Thyroid gland (tissue), 4 donors: ENCODE measurements at regions not wholly inside any gene's neighbourhood (a gene's known extent, or its start where the extent isn't known, plus 50 kb on each side); places are given as distances from the start of the nearest gene placed in this dataset.

Experiments
- DNase-seq, 2 donors: peaks; one replicate each; pipeline ENCODE4 v3.0.0-alpha.2; 2019
- H3K27ac ChIP-seq, 3 donors: fragments of 200-600 bp; sonication (generic); 1 replicate in 2 of 3; 2 replicates in 1 of 3; pipeline ENCODE4 v1.5.1; 2016 to 2019; ENCODE audit warnings: mild to moderate bottlenecking in 1 of 3, moderate library complexity in 1 of 3
- H3K27me3 ChIP-seq: fragments of 200-600 bp; sonication (generic); one replicate; pipeline ENCODE4 v1.5.1; 2019
- H3K36me3 ChIP-seq, 2 donors: fragments of 200-600 bp; sonication (generic); one replicate each; pipeline ENCODE4 v1.5.1; 2016 to 2019
- H3K4me1 ChIP-seq, 2 donors: fragments of 200-600 bp; sonication (generic); one replicate each; pipeline ENCODE4 v1.5.1; 2017 to 2019
- H3K4me3 ChIP-seq, 3 donors: fragments of 200-600 bp; sonication (generic); replicated peaks in 1 of 3; 1 replicate in 2 of 3; 2 replicates in 1 of 3; pipeline ENCODE4 v1.5.1; 2016; ENCODE audit warnings: mild to moderate bottlenecking in 1 of 3
- H3K9me3 ChIP-seq: fragments of 200-600 bp; sonication (generic); one replicate; pipeline ENCODE4 v1.5.1; 2017
- CTCF ChIP-seq, 6 experiments: fragments of 200-600 bp in 3 of 6; fragments of 450-650 bp in 3 of 6; sonication (generic) in 3 of 6; IDR thresholded peaks; one replicate each; pipeline ENCODE4 v1.5.1; 2016 to 2019; ENCODE audit warnings: antibody characterized with exemption in 6 of 6, mild to moderate bottlenecking in 2 of 6, inconsistent platforms in 1 of 6, moderate library complexity in 1 of 6
- POLR2A ChIP-seq, 2 donors: fragments of 450-650 bp; IDR thresholded peaks; one replicate each; pipeline ENCODE4 v1.6.1; 2017; ENCODE audit warnings: antibody characterized with exemption in 2 of 2, mild to moderate bottlenecking in 2 of 2, moderate library complexity in 1 of 2
- WGBS, 2 donors: methylation state at CpG; one replicate each; pipeline ENCODE4 v1.1.5; 2017; 5-methylcytosine and 5-hydroxymethylcytosine counted together
- intact Hi-C: fragments of 100-400 bp; cut with DNase I; formaldehyde crosslinking; loops from one replicate; pipeline ENCODE4 v1.15.1; 2023

- intact Hi-C loops, result no loop called here
- TF ChIP-seq CTCF (IDR thresholded peaks at IDR 0.05), result no peak
- no peak for TF ChIP-seq POLR2A (IDR thresholded peaks at IDR 0.05)
- Histone ChIP-seq H3K27ac (no peak overlapping the region), H3K4me1 (no peaks in the 10 kb centered on the region), H3K27me3 (no peaks in the 10 kb centered on the region), H3K9me3 (no peaks in the 10 kb centered on the region), H3K36me3 (no peaks in the 10 kb centered on the region), H3K4me3 (no peak overlapping the region)
- WGBS, 2 donors, result 60 to 66% methylated on average over 3 of the region's 3 CpGs
- DNase-seq, result no peak
These were observed 789.7 kb upstream of the PRMT6 start for GRCh38 chr1:106266786-106267185.

- Histone ChIP-seq H3K4me1 (no peaks in the 10 kb centered on the region), H3K27ac (no peak overlapping the region), H3K4me3 (no peak overlapping the region), H3K9me3 (no peaks in the 10 kb centered on the region), H3K27me3 (no peaks in the 10 kb centered on the region), H3K36me3 (no peaks in the 10 kb centered on the region)
- WGBS, 2 donors, result 43 to 46% methylated on average over 5 of the region's 5 CpGs
- DNase-seq, result no peak
- TF ChIP-seq POLR2A (IDR thresholded peaks at IDR 0.05), result no peak
- no peak for TF ChIP-seq CTCF (IDR thresholded peaks at IDR 0.05)
- intact Hi-C loops, result no loop called here
These were observed 788.4 kb upstream of the PRMT6 start for GRCh38 chr1:106268070-106268469.

GRCh38 chr1:106276871-106277270 is 779.6 kb upstream of the PRMT6 start:
- intact Hi-C loops, result no loop called here
- TF ChIP-seq CTCF (IDR thresholded peaks at IDR 0.05) (no peak), POLR2A (IDR thresholded peaks at IDR 0.05) (no peak)
- WGBS, 2 donors, result 75 to 81% methylated on average over 1 of the region's 1 CpG
- H3K27me3 ChIP-seq, result no peaks in the 10 kb centered on the region
- DNase-seq, result no peak
- no peaks in the 10 kb centered on the region for H3K9me3 ChIP-seq
- no peaks in the 10 kb centered on the region for H3K4me1 ChIP-seq
- no peak overlapping the region for H3K4me3 ChIP-seq
- no peaks in the 10 kb centered on the region for H3K36me3 ChIP-seq
- H3K27ac ChIP-seq, result no peak overlapping the region

- Histone ChIP-seq H3K4me1 (no peaks in the 10 kb centered on the region), H3K27me3 (no peaks in the 10 kb centered on the region), H3K36me3 (no peaks in the 10 kb centered on the region), H3K4me3 (no peak overlapping the region), H3K27ac (no peak overlapping the region), H3K9me3 (no peaks in the 10 kb centered on the region)
- TF ChIP-seq POLR2A (IDR thresholded peaks at IDR 0.05) (no peak), CTCF (IDR thresholded peaks at IDR 0.05) (no peak)
- 79 to 80% methylated on average over 4 of the region's 4 CpGs for WGBS, 2 donors
- intact Hi-C loops, result no loop called here
- DNase-seq, result no peak
These were observed 778.7 kb upstream of the PRMT6 start for GRCh38 chr1:106277786-106278185.

- TF ChIP-seq CTCF (IDR thresholded peaks at IDR 0.05), result no peak
- TF ChIP-seq POLR2A (IDR thresholded peaks at IDR 0.05), result no peak
- Histone ChIP-seq H3K27me3 (no peaks in the 10 kb centered on the region), H3K36me3 (no peaks in the 10 kb centered on the region), H3K27ac (no peak overlapping the region), H3K4me1 (no peaks in the 10 kb centered on the region), H3K4me3 (no peak overlapping the region), H3K9me3 (no peaks in the 10 kb centered on the region)
- 44 to 57% methylated on average over 2 of the region's 2 CpGs for WGBS, 2 donors
- no peak for DNase-seq
- intact Hi-C loops, result no loop called here
These were observed 777.8 kb upstream of the PRMT6 start for GRCh38 chr1:106278716-106279115.
